GM12878 (cell line): ENCODE measurements at regions not wholly inside any gene's neighbourhood (a gene's known extent, or its start where the extent isn't known, plus 50 kb on each side); places are given as distances from the start of the nearest gene placed in this dataset.

Experiments used
- ATAC-seq: fragments of 200-7000 bp; cut with Tn5 transposase; 3 replicates; pipeline ENCODE4 v1.9.1; 2020; ENCODE audit warnings: mild to moderate bottlenecking, moderate library complexity
- BruUV-seq: library from RNA; stranded (reverse); fragments of 400-500 nt; replicated peaks from 2 replicates; lab custom pipeline; 2021; lab: Mats Ljungman, UMichigan
- CTCF ChIA-PET: fragments of 300-600 bp; sonication (Branson Sonifier 250); formaldehyde crosslinking; extraction: SDS; loops from one replicate; lab custom pipeline; 2021; ENCODE audit warnings: inconsistent platforms; lab: Yijun Ruan, JAX
- POLR2A ChIA-PET: fragments of 350-600 bp; formaldehyde crosslinking; extraction: SDS; loops from one replicate; lab custom pipeline; 2021; ENCODE audit warnings: inconsistent platforms; lab: Charles Lee
- RAD21 ChIA-PET: fragments of 300-600 bp; sonication (Branson Sonifier 250); formaldehyde crosslinking; loops from one replicate; lab custom pipeline; 2023; ENCODE audit warnings: antibody characterized with exemption; ENCODE audit not compliant: unreplicated experiment; lab: Charles Lee
- SMC1A ChIA-PET: fragments of 300-600 bp; sonication (Branson Sonifier 250); formaldehyde crosslinking; loops from one replicate; lab custom pipeline; 2023; ENCODE audit not compliant: unreplicated experiment, uncharacterized antibody; lab: Charles Lee
- DNase-seq: peaks from one replicate; pipeline ENCODE4 v3.0.0-alpha.2; 2011; ENCODE audit warnings: low read depth, low spot score
- FAIRE-seq: peaks from 3 replicates; lab custom pipeline; 2011; peaks lifted over from hg19 to GRCh38; lab: Jason Lieb, UNC
- H2AFZ ChIP-seq: 2 replicates; pipeline ENCODE4 v1.6.0; 2011; ENCODE audit warnings: low read depth, low read length, control low read depth; ENCODE audit not compliant: control insufficient read depth
- H3K27ac ChIP-seq: 2 replicates; pipeline ENCODE4 v1.5.1; 2011; ENCODE audit warnings: control low read depth; ENCODE audit not compliant: control insufficient read depth, insufficient read depth
- H3K27me3 ChIP-seq, 2 experiments: replicated peaks in 1 of 2; 2 replicates each; pipeline versions ENCODE4 v1.6.0 to v1.6.1; 2011; ENCODE audit warnings: low read length in 1 of 2; ENCODE audit not compliant: control insufficient read depth in 2 of 2, insufficient read depth in 2 of 2
- H3K36me3 ChIP-seq, 2 experiments: 2 replicates each; pipeline ENCODE4 v1.5.1; 2011; ENCODE audit warnings: low read length in 1 of 2; ENCODE audit not compliant: control insufficient read depth in 2 of 2, insufficient read depth in 2 of 2
- H3K4me1 ChIP-seq: 2 replicates; pipeline ENCODE4 v1.6.1; 2011; ENCODE audit warnings: mild to moderate bottlenecking, low read length, moderate library complexity, mixed read lengths; ENCODE audit not compliant: control insufficient read depth, insufficient read depth
- H3K4me2 ChIP-seq: 2 replicates; pipeline ENCODE4 v1.6.0; 2011; ENCODE audit warnings: control low read depth; ENCODE audit not compliant: control insufficient read depth, insufficient read depth
- H3K4me3 ChIP-seq: fragments of 200-600 bp; sonication (generic); 2 replicates; pipeline ENCODE4 v1.5.1; 2016
- H3K79me2 ChIP-seq: 2 replicates; pipeline ENCODE4 v1.6.0; 2011; ENCODE audit warnings: low read length; ENCODE audit not compliant: control insufficient read depth, insufficient read depth
- H3K9ac ChIP-seq: 2 replicates; pipeline ENCODE4 v1.8.0; 2011; ENCODE audit warnings: low read length, control low read depth, mixed read lengths; ENCODE audit not compliant: control insufficient read depth, insufficient read depth
- H3K9me3 ChIP-seq: replicated peaks from 3 replicates; pipeline ENCODE4 v1.5.1; 2011; ENCODE audit warnings: mild to moderate bottlenecking, low read length; ENCODE audit not compliant: control insufficient read depth, insufficient read depth
- H4K20me1 ChIP-seq: 2 replicates; pipeline ENCODE4 v1.6.0; 2011; ENCODE audit not compliant: control insufficient read depth, insufficient read depth
- BMI1 ChIP-seq: fragments of 450-650 bp; IDR thresholded peaks from 2 replicates; pipeline ENCODE4 v1.6.1; 2016; ENCODE audit warnings: mild to moderate bottlenecking, moderate library complexity, borderline replicate concordance
- CEBPB ChIP-seq, 2 experiments: fragments of 150-350 bp in 1 of 2; IDR thresholded peaks; 2 replicates each; pipeline ENCODE4 v1.6.1; 2012 to 2014; ENCODE audit warnings: low read depth in 2 of 2, low read length in 2 of 2, borderline replicate concordance in 1 of 2, inconsistent platforms in 1 of 2
- CHD4 ChIP-seq: fragments of 200-600 bp; sonication (generic); IDR thresholded peaks from 2 replicates; pipeline ENCODE4 v1.6.1; 2016; ENCODE audit warnings: mild to moderate bottlenecking
- DPF2 ChIP-seq: fragments of 450-650 bp; IDR thresholded peaks from 2 replicates; pipeline ENCODE4 v1.6.1; 2017; ENCODE audit warnings: mild to moderate bottlenecking
- EED ChIP-seq: sonication (generic); IDR thresholded peaks from 2 replicates; pipeline ENCODE4 v1.6.1; 2016; ENCODE audit warnings: antibody characterized with exemption, low read depth
- IRF4 ChIP-seq: IDR thresholded peaks from 2 replicates; pipeline ENCODE4 v1.6.1; 2011; ENCODE audit warnings: low read depth, low read length
- KLF5 ChIP-seq: fragments of 450-650 bp; IDR thresholded peaks from 2 replicates; pipeline ENCODE4 v1.6.1; 2014; ENCODE audit warnings: mild to moderate bottlenecking; ENCODE audit not compliant: partially characterized antibody
- MEF2A ChIP-seq: IDR thresholded peaks from 2 replicates; pipeline ENCODE4 v1.6.1; 2011; ENCODE audit warnings: low read depth, mild to moderate bottlenecking, low read length, moderate library complexity; ENCODE audit not compliant: insufficient read depth
- NRF1 ChIP-seq: conservative IDR thresholded peaks from 2 replicates; pipeline ENCODE4 v1.6.1; 2011; ENCODE audit warnings: mild to moderate bottlenecking, low read depth, low read length, improper control_type of control experiment
- RCOR1 ChIP-seq: conservative IDR thresholded peaks from 2 replicates; pipeline ENCODE4 v1.6.1; 2012; ENCODE audit warnings: low read depth, low read length, improper control_type of control experiment
- SIX5 ChIP-seq: IDR thresholded peaks from 2 replicates; pipeline ENCODE4 v1.6.1; 2011; ENCODE audit warnings: mild to moderate bottlenecking, low read depth, low read length, moderate library complexity; ENCODE audit not compliant: severe bottlenecking
- SPI1 ChIP-seq: IDR thresholded peaks from 2 replicates; pipeline ENCODE4 v1.6.1; 2011; ENCODE audit warnings: low read depth, mild to moderate bottlenecking, low read length, moderate library complexity, borderline replicate concordance; ENCODE audit not compliant: insufficient read depth
- ZNF217 ChIP-seq: fragments of 450-650 bp; IDR thresholded peaks from 2 replicates; pipeline ENCODE4 v1.6.1; 2017; ENCODE audit warnings: antibody characterized with exemption, mild to moderate bottlenecking
- WGBS: methylation state at CpG from one replicate; pipeline ENCODE4 v1.1.6; 2016; ENCODE audit warnings: low lambda C conversion rate; ENCODE audit not compliant: insufficient replicate concordance, insufficient coverage; ENCODE audit errors: missing lambda C conversion rate; 5-methylcytosine and 5-hydroxymethylcytosine counted together
- in situ Hi-C: fragments of 300-500 bp; cut with MboI; formaldehyde crosslinking; loops from 9 replicates; pipeline ENCODE4 v1.14.3; 2018; ENCODE audit warnings: mixed read lengths
- intact Hi-C: fragments of 100-400 bp; cut with micrococcal nuclease; formaldehyde crosslinking; loops from one replicate; pipeline ENCODE4 v1.14.2; 2022; ENCODE audit not compliant: unreplicated experiment
- TF ChIP-seq, protein P1 (sequence below): fragments of 450-650 bp; IDR thresholded peaks from 2 replicates; pipeline ENCODE4 v1.6.1; 2017; ENCODE audit warnings: mild to moderate bottlenecking
- TF ChIP-seq, protein P2 (sequence below): IDR thresholded peaks from 2 replicates; pipeline ENCODE4 v1.6.1; 2011; ENCODE audit warnings: borderline replicate concordance, low read depth, mild to moderate bottlenecking, moderate library complexity, mixed read lengths, low read length; ENCODE audit not compliant: insufficient read depth; ENCODE audit errors: extremely low read length

DNA sequence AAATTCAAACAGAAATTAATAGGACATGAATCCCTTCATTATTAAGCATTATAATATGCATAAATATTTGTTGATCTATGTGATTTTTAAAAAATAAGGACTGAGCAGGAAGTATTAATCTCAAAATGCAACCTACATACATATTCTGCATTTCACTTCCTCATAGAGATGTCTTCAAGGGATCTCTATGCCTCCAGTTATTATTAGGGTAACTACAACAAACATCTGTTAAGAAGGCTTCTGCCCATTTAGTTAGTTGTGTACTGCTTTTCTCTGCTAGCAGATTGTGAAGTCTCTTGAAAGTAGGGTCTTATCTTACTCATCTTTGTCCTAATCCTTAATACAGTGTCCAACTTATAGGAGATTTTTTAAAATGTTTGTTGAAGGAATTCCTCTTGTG is 414.1 kb downstream of the ACTL7B start:
- no peaks in the 10 kb centered on the region for H3K36me3 ChIP-seq
- no peak overlapping the region for H2AFZ ChIP-seq
- in situ Hi-C loops: no loop called here
- ChIA-PET SMC1A (no interaction called here), RAD21 (no interaction called here), CTCF (no interaction called here), POLR2A (no interaction called here)
- H4K20me1 ChIP-seq: no peaks in the 10 kb centered on the region
- no peak overlapping the region for H3K9ac ChIP-seq
- no peaks in the 10 kb centered on the region for H3K79me2 ChIP-seq
- FAIRE-seq: no peak
- BruUV-seq: no TSS peak
- ATAC-seq: no peak
- no peaks in the 10 kb centered on the region for H3K27me3 ChIP-seq
- H3K4me1 ChIP-seq: no peaks in the 10 kb centered on the region
- intact Hi-C loops: no loop called here
- H3K4me2 ChIP-seq: no peak overlapping the region
- DNase-seq: no peak
- no peak overlapping the region for H3K27ac ChIP-seq
- TF ChIP-seq EED (no peak), CEBPB (IDR thresholded peaks at IDR 0.05; ENCODE audit: borderline replicate concordance in 1 of 2, low read depth in 2 of 2, low read length in 2 of 2) (no peak), SIX5 (no peak), CHD4 (no peak), KLF5 (no peak), RCOR1 (no peak)
- TF ChIP-seq, protein P1, sequence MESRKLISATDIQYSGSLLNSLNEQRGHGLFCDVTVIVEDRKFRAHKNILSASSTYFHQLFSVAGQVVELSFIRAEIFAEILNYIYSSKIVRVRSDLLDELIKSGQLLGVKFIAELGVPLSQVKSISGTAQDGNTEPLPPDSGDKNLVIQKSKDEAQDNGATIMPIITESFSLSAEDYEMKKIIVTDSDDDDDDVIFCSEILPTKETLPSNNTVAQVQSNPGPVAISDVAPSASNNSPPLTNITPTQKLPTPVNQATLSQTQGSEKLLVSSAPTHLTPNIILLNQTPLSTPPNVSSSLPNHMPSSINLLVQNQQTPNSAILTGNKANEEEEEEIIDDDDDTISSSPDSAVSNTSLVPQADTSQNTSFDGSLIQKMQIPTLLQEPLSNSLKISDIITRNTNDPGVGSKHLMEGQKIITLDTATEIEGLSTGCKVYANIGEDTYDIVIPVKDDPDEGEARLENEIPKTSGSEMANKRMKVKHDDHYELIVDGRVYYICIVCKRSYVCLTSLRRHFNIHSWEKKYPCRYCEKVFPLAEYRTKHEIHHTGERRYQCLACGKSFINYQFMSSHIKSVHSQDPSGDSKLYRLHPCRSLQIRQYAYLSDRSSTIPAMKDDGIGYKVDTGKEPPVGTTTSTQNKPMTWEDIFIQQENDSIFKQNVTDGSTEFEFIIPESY: no peak
- H3K4me3 ChIP-seq: no peak overlapping the region
- no peaks in the 10 kb centered on the region for H3K9me3 ChIP-seq

DNA sequence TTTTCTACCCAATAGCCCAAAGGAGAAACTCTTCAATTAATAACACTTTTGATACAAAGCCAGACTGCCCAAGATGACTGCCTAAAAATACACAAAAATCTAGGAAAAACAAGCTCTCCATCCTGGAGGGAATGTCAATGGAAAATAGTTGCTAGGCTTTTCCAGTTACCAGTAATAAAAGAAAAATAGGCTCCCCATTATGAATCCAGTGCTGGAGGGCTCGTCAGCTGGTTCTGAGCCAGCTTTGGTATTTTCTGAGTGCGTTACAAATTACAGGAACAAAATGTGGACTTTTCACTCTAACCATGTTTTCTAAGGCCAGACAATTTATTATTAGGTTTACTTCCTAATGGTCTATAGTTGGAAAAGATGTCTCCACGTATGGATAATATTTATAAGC is 414.5 kb downstream of the ACTL7B start:
- BruUV-seq: no TSS peak
- Histone ChIP-seq H3K9me3 (no peaks in the 10 kb centered on the region), H3K79me2 (no peaks in the 10 kb centered on the region), H2AFZ (no peak overlapping the region), H3K27ac (no peak overlapping the region), H3K9ac (no peak overlapping the region), H3K4me2 (no peak overlapping the region), H3K4me1 (no peaks in the 10 kb centered on the region), H3K36me3 (no peaks in the 10 kb centered on the region), H3K27me3 (no peaks in the 10 kb centered on the region), H4K20me1 (no peaks in the 10 kb centered on the region), H3K4me3 (no peak overlapping the region)
- RAD21 ChIA-PET: no interaction called here
- intact Hi-C loops: no loop called here
- ATAC-seq (no peak), DNase-seq (no peak), FAIRE-seq (no peak)
- SMC1A ChIA-PET: interaction anchor here (1.4 kb wide), 1 partner anchor 129 kb away, joined by 3 read pairs; no protein-coding TSS in a partner anchor
- CTCF ChIA-PET: interaction anchor here (0.8 kb wide), 1 partner anchor 41 kb away, joined by 3 read pairs; no protein-coding TSS in a partner anchor
- 9% methylated on average over 3 of the region's 3 CpGs for WGBS
- no peak for TF ChIP-seq ZNF217
- no peak for TF ChIP-seq SIX5
- no peak for TF ChIP-seq CEBPB (IDR thresholded peaks at IDR 0.05; ENCODE audit: borderline replicate concordance in 1 of 2, low read depth in 2 of 2, low read length in 2 of 2)
- TF ChIP-seq NRF1: no peak
- no peak for TF ChIP-seq BMI1
- TF ChIP-seq IRF4: no peak
- TF ChIP-seq EED: no peak
- TF ChIP-seq SPI1: no peak
- TF ChIP-seq, protein P2, sequence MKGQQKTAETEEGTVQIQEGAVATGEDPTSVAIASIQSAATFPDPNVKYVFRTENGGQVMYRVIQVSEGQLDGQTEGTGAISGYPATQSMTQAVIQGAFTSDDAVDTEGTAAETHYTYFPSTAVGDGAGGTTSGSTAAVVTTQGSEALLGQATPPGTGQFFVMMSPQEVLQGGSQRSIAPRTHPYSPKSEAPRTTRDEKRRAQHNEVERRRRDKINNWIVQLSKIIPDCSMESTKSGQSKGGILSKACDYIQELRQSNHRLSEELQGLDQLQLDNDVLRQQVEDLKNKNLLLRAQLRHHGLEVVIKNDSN: no peak
- no peak for TF ChIP-seq DPF2
- TF ChIP-seq MEF2A: no peak
- POLR2A ChIA-PET: no interaction called here
- in situ Hi-C loops: no loop called here
